Mammary epithelial cell (primary cell): ENCODE measurements at regions not wholly inside any gene's neighbourhood (a gene's known extent, or its start where the extent isn't known, plus 50 kb on each side); places are given as distances from the start of the nearest gene placed in this dataset.

Source experiments
- EZH2 ChIP-seq: IDR thresholded peaks from 2 replicates; pipeline ENCODE4 v1.6.1; 2012; ENCODE audit warnings: low read length, inconsistent platforms, borderline replicate concordance
- TF ChIP-seq, protein P1 (sequence below), 2 donors: IDR thresholded peaks in 1 of 2; conservative IDR thresholded peaks in 1 of 2; 2 replicates each; pipeline ENCODE4 v1.5.1; 2011 to 2012; ENCODE audit warnings: inconsistent platforms in 2 of 2, low read length in 2 of 2, mild to moderate bottlenecking in 2 of 2, control low read depth in 1 of 2, low read depth in 1 of 2; ENCODE audit not compliant: insufficient read depth in 1 of 2; ENCODE audit errors: extremely low read depth in 1 of 2

DNA sequence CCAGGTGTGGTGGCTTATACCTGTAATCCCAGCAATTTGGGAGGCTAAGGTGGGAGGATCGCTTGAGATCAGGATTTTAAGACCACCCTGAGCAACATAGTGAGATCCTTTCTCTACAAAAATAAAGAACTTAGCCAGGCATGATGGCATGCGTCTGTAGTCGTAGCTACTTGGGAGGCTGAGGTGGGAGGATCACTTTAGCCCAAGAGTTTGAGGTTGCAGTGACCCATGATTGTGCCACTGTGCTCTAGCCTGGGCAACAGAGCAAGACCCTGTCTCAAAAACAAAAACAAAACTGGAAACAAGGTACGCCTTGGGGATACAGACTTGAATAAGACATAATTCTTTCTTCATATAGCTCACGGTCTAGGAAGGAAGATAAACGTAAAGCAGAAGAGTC lies 63.1 kb upstream of the GRAMD1B start:
- TF ChIP-seq, protein P1, sequence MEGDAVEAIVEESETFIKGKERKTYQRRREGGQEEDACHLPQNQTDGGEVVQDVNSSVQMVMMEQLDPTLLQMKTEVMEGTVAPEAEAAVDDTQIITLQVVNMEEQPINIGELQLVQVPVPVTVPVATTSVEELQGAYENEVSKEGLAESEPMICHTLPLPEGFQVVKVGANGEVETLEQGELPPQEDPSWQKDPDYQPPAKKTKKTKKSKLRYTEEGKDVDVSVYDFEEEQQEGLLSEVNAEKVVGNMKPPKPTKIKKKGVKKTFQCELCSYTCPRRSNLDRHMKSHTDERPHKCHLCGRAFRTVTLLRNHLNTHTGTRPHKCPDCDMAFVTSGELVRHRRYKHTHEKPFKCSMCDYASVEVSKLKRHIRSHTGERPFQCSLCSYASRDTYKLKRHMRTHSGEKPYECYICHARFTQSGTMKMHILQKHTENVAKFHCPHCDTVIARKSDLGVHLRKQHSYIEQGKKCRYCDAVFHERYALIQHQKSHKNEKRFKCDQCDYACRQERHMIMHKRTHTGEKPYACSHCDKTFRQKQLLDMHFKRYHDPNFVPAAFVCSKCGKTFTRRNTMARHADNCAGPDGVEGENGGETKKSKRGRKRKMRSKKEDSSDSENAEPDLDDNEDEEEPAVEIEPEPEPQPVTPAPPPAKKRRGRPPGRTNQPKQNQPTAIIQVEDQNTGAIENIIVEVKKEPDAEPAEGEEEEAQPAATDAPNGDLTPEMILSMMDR (conservative IDR thresholded peaks at IDR 0.05 in 1 of 2, IDR thresholded peaks at IDR 0.05 in 1 of 2; ENCODE audit: extremely low read depth in 1 of 2, insufficient read depth in 1 of 2, low read depth in 1 of 2, low read length in 2 of 2): no peak
- TF ChIP-seq EZH2: no peak
